Renal cortex interstitium (tissue), 11 donors: ENCODE measurements at regions not wholly inside any gene's neighbourhood (a gene's known extent, or its start where the extent isn't known, plus 50 kb on each side); places are given as distances from the start of the nearest gene placed in this dataset.

Experiments
- DNase-seq, 11 donors: peaks; one replicate each; pipeline ENCODE4 v3.0.0-alpha.2; 2013; ENCODE audit warnings: low read depth in 9 of 11, low spot score in 4 of 11; ENCODE audit errors: extremely low read depth in 1 of 11

GRCh38 chr4:107270614-107271013 is 234.5 kb upstream of the DKK2 start:
- no peak for DNase-seq

- DNase-seq, result no peak
Measured at GRCh38 chr4:107269175-107269574, 233.1 kb upstream of the DKK2 start.

- no peak for DNase-seq
Measured at GRCh38 chr4:107265859-107266258, 229.7 kb upstream of the DKK2 start.

GRCh38 chr4:107261241-107261874 is 225.2 kb upstream of the DKK2 start:
- no peak for DNase-seq

- DNase-seq, result no peak
Measured at GRCh38 chr4:107258359-107258758, 222.2 kb upstream of the DKK2 start.

- no peak for DNase-seq
Measured at GRCh38 chr4:107255596-107255995, 219.5 kb upstream of the DKK2 start.

- DNase-seq, result no peak
Measured at GRCh38 chr4:107255114-107255513, 219.0 kb upstream of the DKK2 start.

GRCh38 chr4:107253579-107254068 is 217.5 kb upstream of the DKK2 start:
- DNase-seq, result no peak

- DNase-seq, result no peak
Measured at GRCh38 chr4:107253090-107253489, 217.0 kb upstream of the DKK2 start.

- no peak for DNase-seq
Measured at GRCh38 chr4:107252571-107252970, 216.5 kb upstream of the DKK2 start.

- DNase-seq, result no peak
Measured at GRCh38 chr4:107248571-107248970, 212.5 kb upstream of the DKK2 start.

GRCh38 chr4:107247738-107248137 is 211.6 kb upstream of the DKK2 start:
- DNase-seq, result peak in 4 of 11 donors; percentile 0 to 8 (median 4)

- no peak for DNase-seq
Measured at GRCh38 chr4:107246761-107247160, 210.6 kb upstream of the DKK2 start.

- DNase-seq, result no peak
Measured at GRCh38 chr4:107243141-107243781, 207.1 kb upstream of the DKK2 start.

GRCh38 chr4:107220976-107221375 is 184.9 kb upstream of the DKK2 start:
- no peak for DNase-seq

GRCh38 chr4:107219681-107220080 is 183.6 kb upstream of the DKK2 start:
- no peak for DNase-seq

GRCh38 chr4:107216379-107216778 is 180.3 kb upstream of the DKK2 start:
- DNase-seq, result no peak

- DNase-seq, result no peak
Measured at GRCh38 chr4:107215222-107215621, 179.1 kb upstream of the DKK2 start.

GRCh38 chr4:107213880-107214279 is 177.8 kb upstream of the DKK2 start:
- DNase-seq, result no peak

- DNase-seq, result no peak
Measured at GRCh38 chr4:107213410-107213809, 177.3 kb upstream of the DKK2 start.

GRCh38 chr4:107212565-107212964 is 176.5 kb upstream of the DKK2 start:
- no peak for DNase-seq
